ENCODE measurements at regions not wholly inside any gene's neighbourhood (a gene's known extent, or its start where the extent isn't known, plus 50 kb on each side); places are given as distances from the start of the nearest gene placed in this dataset.

GRCh38 chr18:6465281-6465680 lies 50.6 kb upstream of the L3MBTL4 start:
- DNase-seq = no peak

DNA sequence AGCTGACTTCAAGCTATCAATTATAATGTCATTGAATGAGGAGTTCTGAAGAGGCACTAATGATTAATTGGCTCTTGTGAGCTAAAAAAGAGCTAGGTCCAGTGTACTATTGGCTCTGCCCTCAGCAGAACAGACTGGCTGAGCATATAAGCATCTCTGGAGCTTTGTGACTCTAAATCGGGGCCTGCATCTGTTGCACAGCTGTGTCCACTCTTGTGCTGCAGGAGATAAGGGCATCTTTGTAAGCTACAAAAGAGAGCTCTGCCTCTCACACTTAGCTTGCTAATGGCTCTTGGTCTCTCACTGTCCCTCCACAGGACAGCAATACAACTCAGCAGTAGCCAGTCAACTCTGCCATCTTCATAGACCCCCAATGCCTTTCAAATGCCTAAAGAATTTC lies 61.5 kb upstream of the L3MBTL4 start:
- no peak for DNase-seq

GRCh38 chr18:6476880-6477279 lies 62.2 kb upstream of the L3MBTL4 start:
- DNase-seq = no peak

DNA sequence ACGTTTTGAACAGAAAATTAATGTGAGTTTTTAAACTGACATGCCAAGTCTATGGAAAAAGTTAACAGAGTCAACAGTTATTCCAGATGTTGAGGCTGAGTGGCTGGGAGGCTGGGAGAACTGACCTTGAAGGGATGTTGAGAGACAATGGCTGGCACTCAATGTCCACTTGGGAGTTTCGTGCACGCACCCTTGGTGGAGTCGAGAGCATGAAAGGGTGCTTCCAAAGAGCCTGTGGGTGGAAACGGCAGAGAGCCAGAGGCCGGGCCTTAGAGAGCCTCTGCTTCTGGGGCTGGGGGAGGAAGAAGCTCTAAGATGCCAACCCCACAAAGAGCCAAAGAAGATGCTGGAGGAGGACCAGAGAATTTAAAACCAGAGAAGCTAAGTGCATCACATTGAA lies 63.4 kb upstream of the L3MBTL4 start:
- DNase-seq = no peak

DNA sequence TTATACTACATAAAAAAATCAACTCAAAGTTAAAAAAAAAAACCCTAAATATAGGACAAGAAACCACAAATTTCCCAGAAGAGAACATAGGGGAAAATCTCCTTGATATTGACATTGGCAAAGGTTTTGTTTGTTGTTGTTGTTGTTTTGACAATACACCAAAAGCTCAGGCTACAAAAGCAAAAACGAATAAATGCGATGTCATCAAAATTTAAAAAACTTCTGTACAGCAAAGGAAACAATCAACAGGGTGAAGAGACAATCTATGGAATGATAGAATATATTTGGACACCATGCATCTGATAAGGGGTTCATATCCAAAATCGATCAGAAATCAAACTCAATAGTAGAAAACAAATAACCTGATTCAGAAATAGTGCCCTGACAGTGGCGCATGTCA lies 65.0 kb upstream of the L3MBTL4 start:
- no peak for DNase-seq

DNA sequence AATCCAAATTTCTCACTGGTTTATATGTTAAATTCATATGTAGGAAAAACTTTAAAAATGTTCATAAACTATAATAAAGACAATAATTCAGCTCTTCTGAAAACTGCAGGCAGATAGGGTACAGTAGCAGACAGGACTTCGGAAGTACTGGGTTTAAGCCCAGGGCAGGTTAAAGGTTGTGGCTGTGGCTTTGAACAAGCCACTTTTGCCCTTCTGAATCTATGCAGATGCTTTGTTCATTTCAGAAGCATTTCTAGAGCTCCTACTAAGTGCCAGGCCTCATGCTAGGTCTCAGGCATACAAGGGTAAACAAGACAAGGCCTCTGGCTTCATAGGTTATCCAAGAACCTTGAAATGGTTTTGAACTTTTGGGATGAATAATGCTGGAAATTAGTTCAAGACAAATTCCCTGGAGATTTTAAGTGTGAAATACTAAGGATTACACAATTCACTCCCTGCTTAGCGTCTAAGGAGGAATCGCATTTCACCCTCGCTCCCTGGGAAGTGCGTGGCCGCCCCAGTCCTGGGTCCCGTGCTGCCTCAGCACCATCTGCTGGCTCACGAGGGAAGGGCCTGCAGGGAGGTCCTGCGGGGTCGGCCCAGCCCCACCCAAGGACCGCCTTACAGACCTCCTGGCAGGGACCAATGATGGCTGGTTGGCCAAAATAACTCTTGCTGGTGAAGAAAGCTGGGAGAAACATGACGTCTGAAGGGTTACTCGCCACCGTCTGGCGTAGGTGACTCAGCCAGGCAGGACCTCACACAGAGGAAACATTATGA lies 67.7 kb upstream of the L3MBTL4 start:
- DNase-seq = peak in 1 of 2 experiments; percentile 20

GRCh38 chr18:6484659-6485058 lies 69.9 kb upstream of the L3MBTL4 start:
- no peak for DNase-seq

DNA sequence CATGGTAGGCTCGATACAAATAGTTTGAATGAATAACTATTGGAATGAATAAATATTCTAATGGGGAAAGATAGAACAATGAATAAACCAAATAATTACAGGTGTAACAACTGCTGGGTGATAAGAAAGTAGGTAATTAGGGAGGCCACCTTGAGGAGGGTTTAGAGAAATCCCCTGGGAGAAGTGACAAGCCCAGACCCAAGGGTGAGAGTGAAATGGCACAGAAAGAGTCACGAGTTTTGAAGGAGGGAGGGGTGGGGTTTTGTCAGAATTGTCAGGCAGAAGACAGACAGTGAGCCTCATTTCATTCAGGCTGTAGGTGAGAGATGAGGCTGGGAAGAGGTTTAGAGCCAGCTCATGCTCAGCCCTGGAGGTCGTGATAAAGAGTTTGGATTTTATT lies 71.6 kb upstream of the L3MBTL4 start:
- no peak for DNase-seq

DNA sequence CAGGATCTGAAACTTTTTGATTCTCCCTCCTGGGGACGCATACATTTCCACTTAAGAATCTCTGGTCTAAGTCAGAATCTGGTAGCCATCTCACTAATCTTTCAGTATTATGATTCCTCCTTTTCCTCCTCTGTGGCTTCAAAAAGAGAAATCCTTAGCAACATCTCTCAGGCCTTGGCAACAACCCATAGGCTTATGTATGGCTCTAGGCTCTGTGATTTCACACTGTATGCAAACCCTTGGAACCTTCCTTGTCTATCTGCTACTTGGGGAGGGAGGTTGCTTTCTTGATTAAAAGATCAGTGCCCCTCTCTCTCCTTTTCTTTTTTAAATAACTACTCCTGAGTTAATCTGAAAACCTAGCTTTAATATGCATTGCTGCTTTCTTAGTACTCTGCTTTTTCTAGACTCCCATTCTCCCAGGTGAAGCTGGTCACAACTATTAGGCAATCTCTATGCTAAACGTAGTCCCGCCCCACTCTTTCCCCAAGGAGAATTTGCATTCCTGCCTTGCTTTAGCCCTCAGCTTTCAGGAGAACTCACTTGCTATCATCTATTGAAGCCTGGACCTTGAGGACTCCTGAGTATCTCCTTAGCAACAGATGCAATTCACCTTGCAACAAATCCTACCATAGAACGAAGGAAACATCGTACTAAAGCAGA lies 72.2 kb upstream of the L3MBTL4 start:
- no peak for DNase-seq

- no peak for DNase-seq
Measured at GRCh38 chr18:6487968-6488367, 73.3 kb upstream of the L3MBTL4 start.

GRCh38 chr18:6488956-6489355 lies 74.2 kb upstream of the L3MBTL4 start:
- no peak for DNase-seq

GRCh38 chr18:6489977-6490376 lies 75.3 kb upstream of the L3MBTL4 start:
- DNase-seq = no peak

DNA sequence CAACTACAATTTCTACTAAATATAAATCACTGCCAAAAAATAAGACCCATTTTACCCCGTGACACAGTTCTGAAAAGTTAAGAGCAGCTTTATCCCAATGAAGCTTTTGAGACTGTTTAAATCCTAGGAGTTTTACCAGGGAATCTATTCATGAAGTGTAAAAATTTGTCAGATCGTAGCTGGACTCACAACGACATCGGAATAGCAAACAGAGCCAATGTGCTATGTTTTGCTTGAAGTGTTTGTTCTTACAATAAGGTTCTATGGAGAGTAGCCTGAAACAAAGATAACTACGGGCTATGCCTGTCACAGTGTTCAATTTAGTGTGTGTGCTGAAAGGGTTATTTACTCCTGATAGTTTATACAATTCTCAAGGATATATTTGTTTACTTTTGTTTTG lies 78.5 kb upstream of the L3MBTL4 start:
- DNase-seq = no peak

DNA sequence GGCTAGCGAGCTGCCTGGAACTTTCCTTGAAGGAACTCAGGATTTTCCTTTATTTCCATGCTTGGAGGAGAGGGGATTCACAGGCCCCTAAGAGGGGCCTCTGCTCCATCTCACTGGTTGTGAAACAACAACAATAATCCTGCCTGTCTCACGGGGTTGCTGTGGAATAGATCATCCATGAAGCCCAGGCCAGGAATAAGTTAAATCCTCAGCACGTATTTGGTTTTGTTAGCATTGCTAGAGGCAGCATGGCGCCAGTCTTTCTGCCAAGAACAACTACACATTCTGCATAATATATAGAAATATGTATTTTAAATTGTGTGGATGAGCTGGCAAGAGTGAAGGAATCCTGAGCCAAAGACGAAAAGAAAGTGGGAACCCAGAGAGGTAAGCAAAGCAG lies 80.8 kb upstream of the L3MBTL4 start:
- DNase-seq = no peak

GRCh38 chr18:6497543-6497942 lies 82.8 kb upstream of the L3MBTL4 start:
- no peak for DNase-seq

- DNase-seq = no peak
Measured at GRCh38 chr18:6498289-6498856, 83.7 kb upstream of the L3MBTL4 start.

DNA sequence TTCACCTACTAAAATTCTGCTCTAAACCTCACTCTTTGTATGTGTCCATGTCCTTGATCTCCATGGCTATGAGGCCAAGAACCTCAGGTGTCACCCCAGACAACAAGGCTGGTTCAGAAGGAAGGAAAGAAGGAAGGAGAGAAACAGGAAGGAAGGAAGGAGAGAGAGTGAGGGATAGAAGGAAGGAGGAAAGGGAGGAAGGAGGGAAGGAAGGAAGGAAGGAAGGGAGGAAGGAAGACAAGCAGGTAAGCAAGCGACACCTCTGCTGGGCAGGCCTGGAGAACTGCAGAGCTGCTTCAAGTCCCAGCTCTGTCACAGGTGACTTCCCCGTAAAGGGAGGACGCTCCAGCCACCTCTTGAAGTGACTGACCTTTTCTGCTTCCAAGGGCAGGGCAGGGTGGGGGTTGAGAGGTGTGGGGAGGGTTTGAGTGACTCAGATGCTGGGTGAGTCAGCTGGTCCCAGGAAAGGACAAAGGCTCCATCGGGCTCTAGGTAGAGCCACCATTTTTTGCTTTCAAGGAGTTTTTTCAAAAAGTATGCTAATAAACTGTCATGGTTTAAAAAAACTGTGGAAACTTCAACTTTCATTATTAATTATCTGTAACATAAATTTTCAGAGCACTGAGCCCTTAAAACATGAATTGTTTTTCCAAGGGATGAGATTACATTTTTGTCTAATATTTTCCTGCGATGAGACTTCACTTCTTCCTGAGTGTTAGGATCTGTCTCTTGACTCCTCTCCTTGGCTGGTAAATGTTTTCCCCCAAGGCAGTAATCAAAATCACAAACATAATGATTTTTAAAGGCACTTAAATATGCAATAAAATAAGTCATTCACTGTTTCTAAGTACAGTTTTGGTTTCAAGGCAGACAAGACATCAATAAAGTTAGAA lies 90.1 kb upstream of the L3MBTL4 start:
- no peak for DNase-seq

DNA sequence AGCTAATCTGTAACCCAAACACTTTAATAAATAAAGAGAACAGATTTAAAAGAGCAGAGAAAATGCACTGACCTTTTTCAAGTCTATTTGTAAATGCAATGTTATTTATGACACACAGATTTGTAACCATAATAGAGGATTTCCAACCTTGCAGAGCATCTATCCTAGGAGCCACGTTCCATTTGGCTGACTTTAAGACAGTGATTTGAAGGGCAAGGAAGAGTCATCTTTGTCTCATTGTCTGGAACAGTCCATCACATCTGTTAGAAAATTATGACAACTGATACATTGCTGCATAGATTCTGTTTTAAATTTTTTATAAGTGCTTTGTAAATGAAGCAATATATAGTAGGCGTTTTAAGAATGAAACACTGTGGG lies 90.8 kb upstream of the L3MBTL4 start:
- no peak for DNase-seq

- DNase-seq = no peak
Measured at GRCh38 chr18:6509417-6509816, 94.7 kb upstream of the L3MBTL4 start.

- DNase-seq = no peak
Measured at GRCh38 chr18:6509832-6510231, 95.1 kb upstream of the L3MBTL4 start.

DNA sequence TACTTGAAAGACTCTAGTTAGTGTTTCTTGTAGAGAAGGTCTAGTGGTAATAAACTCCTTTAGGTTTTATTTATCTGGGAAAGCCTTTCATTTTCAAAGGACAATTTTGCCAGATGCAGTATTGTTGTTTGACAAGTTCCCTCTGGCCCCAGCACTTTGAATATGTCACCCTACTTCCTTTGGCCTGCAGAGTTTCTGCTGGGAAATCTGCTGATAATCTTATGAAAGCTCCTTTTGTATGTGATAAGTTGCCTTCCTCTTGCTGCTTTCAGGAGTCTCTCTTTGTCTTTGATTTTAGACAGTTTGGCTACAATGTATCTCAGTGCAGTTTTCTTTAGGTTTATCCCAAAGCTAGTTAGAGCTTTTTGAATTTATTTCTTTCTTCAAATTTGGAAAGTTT lies 106.2 kb upstream of the L3MBTL4 start:
- DNase-seq = no peak

DNA sequence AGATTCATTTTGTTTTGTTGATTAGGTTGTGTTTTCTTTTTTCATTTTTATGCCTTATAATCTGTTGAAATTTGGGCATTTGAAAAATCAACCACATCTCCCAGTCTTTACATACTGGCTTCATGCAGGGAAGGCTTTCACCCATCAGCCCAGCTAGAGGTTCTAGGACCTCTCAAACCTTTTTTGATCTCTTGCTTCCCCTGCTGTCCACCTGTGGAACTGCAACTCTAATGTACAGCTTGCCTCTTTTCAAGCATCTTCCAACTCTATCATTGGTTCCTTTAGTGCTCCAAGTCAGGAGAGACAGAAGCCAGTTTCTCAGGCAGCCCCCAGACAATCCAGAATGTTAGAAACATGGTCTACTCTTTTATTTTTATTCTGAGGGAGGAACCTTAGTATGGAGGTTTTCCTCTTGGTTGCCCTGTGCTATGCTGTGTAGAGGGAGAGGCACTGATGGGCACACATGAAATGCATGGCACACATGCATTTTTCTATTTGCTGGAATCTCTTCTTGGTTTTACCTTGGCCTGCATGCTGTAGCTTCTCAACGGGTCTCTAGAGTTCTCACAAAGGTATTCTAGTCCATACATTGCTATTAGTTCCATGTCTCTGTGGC lies 107.2 kb upstream of the L3MBTL4 start:
- DNase-seq = peak; percentile 26 to 38

- DNase-seq = no peak
Measured at GRCh38 chr18:6525604-6526003, 110.9 kb upstream of the L3MBTL4 start.
